SK-N-MC (cell line): ENCODE measurements at regions not wholly inside any gene's neighbourhood (a gene's known extent, or its start where the extent isn't known, plus 50 kb on each side); places are given as distances from the start of the nearest gene placed in this dataset.

Experiments used
- DNase-seq: peaks from one replicate; pipeline ENCODE4 v3.0.0-alpha.2; 2011; ENCODE audit warnings: low read depth, low spot score
- H3K27ac ChIP-seq: fragments of 200-600 bp; sonication (generic); 2 replicates; pipeline ENCODE4 v1.5.1; 2016; ENCODE audit warnings: mixed run types
- H3K36me3 ChIP-seq: fragments of 200-600 bp; sonication (generic); 2 replicates; pipeline ENCODE4 v1.6.1; 2017; ENCODE audit warnings: antibody characterized with exemption, low read length, mixed read lengths; ENCODE audit not compliant: insufficient read depth
- H3K4me3 ChIP-seq: fragments of 200-600 bp; sonication (generic); 2 replicates; pipeline ENCODE4 v1.5.1; 2016
- H3K9ac ChIP-seq: fragments of 200-600 bp; sonication (generic); 2 replicates; pipeline ENCODE4 v1.8.0; 2017; ENCODE audit warnings: mixed run types, mixed read lengths; ENCODE audit not compliant: insufficient read length
- H3K9me3 ChIP-seq: fragments of 200-600 bp; sonication (generic); 2 replicates; pipeline ENCODE4 v1.6.1; 2017; ENCODE audit warnings: low read depth, mild to moderate bottlenecking, antibody characterized with exemption, low read length, moderate library complexity, mixed read lengths
- EZH2 ChIP-seq: fragments of 200-600 bp; sonication (generic); IDR thresholded peaks from one replicate; pipeline ENCODE4 v1.6.1; 2017; ENCODE audit warnings: antibody characterized with exemption
- FOXP2 ChIP-seq: optimal IDR thresholded peaks from 2 replicates; pipeline ENCODE3; 2011; ENCODE audit warnings: mild to moderate bottlenecking, moderate library complexity; ENCODE audit not compliant: insufficient read depth; ENCODE audit errors: extremely low read length, control extremely low read depth
- POLR2AphosphoS5 ChIP-seq: IDR thresholded peaks from 2 replicates; pipeline ENCODE4 v1.6.1; 2012; ENCODE audit warnings: mild to moderate bottlenecking, low read depth, low read length, borderline replicate concordance

GRCh38 chr18:73645160-73645715, 502.4 kb downstream of the FBXO15 start:
- DNase-seq, result no peak
- no peak overlapping the region for H3K27ac ChIP-seq
- TF ChIP-seq EZH2 (no peak), FOXP2 (no peak), POLR2AphosphoS5 (no peak)
- no peaks in the 10 kb centered on the region for H3K36me3 ChIP-seq
- H3K9me3 ChIP-seq, result no peaks in the 10 kb centered on the region
- H3K9ac ChIP-seq, result no peak overlapping the region
- H3K4me3 ChIP-seq, result no peak overlapping the region

- no peaks in the 10 kb centered on the region for H3K36me3 ChIP-seq
- H3K9ac ChIP-seq, result no peak overlapping the region
- no peak overlapping the region for H3K4me3 ChIP-seq
- no peak for DNase-seq
- no peak overlapping the region for H3K27ac ChIP-seq
- H3K9me3 ChIP-seq, result no peaks in the 10 kb centered on the region
- TF ChIP-seq EZH2, result no peak
- no peak for TF ChIP-seq POLR2AphosphoS5
- no peak for TF ChIP-seq FOXP2
Measured at GRCh38 chr18:73639788-73640187, 507.8 kb downstream of the FBXO15 start.

- TF ChIP-seq EZH2, result no peak
- no peak for TF ChIP-seq POLR2AphosphoS5
- Histone ChIP-seq H3K9me3 (no peaks in the 10 kb centered on the region), H3K4me3 (no peak overlapping the region), H3K36me3 (no peaks in the 10 kb centered on the region), H3K9ac (no peak overlapping the region), H3K27ac (no peak overlapping the region)
- DNase-seq, result peak; percentile 42
Measured at GRCh38 chr18:73638709-73639108, 508.9 kb downstream of the FBXO15 start.

GRCh38 chr18:73636355-73636754, 511.3 kb downstream of the FBXO15 start:
- Histone ChIP-seq H3K4me3 (no peak overlapping the region), H3K9me3 (no peaks in the 10 kb centered on the region), H3K36me3 (no peaks in the 10 kb centered on the region), H3K9ac (no peak overlapping the region), H3K27ac (no peak overlapping the region)
- DNase-seq, result no peak
- no peak for TF ChIP-seq POLR2AphosphoS5
- TF ChIP-seq EZH2, result no peak
- no peak for TF ChIP-seq FOXP2

GRCh38 chr18:73626859-73627258, 520.8 kb downstream of the FBXO15 start:
- Histone ChIP-seq H3K9me3 (no peaks in the 10 kb centered on the region), H3K9ac (no peak overlapping the region), H3K36me3 (no peaks in the 10 kb centered on the region), H3K4me3 (no peak overlapping the region), H3K27ac (no peak overlapping the region)
- TF ChIP-seq FOXP2 (no peak), POLR2AphosphoS5 (no peak)
- no peak for DNase-seq

GRCh38 chr18:73626221-73626620, 521.4 kb downstream of the FBXO15 start:
- Histone ChIP-seq H3K9me3 (no peaks in the 10 kb centered on the region), H3K36me3 (no peaks in the 10 kb centered on the region), H3K27ac (no peak overlapping the region), H3K9ac (no peak overlapping the region), H3K4me3 (no peak overlapping the region)
- TF ChIP-seq FOXP2, result no peak
- no peak for TF ChIP-seq EZH2
- no peak for TF ChIP-seq POLR2AphosphoS5
- DNase-seq, result no peak

GRCh38 chr18:73621091-73621490, 526.5 kb downstream of the FBXO15 start:
- Histone ChIP-seq H3K4me3 (no peak overlapping the region), H3K27ac (no peak overlapping the region), H3K9ac (no peak overlapping the region), H3K36me3 (no peaks in the 10 kb centered on the region), H3K9me3 (no peaks in the 10 kb centered on the region)
- DNase-seq, result no peak
- TF ChIP-seq FOXP2, result no peak
- TF ChIP-seq EZH2, result no peak
- TF ChIP-seq POLR2AphosphoS5, result no peak

- Histone ChIP-seq H3K27ac (no peak overlapping the region), H3K36me3 (no peaks in the 10 kb centered on the region), H3K9me3 (no peaks in the 10 kb centered on the region), H3K4me3 (no peak overlapping the region), H3K9ac (no peak overlapping the region)
- TF ChIP-seq FOXP2 (no peak), POLR2AphosphoS5 (no peak), EZH2 (no peak)
- no peak for DNase-seq
Measured at GRCh38 chr18:73617981-73618380, 529.7 kb downstream of the FBXO15 start.

GRCh38 chr18:73615506-73615905, 532.1 kb downstream of the FBXO15 start:
- DNase-seq, result no peak
- no peaks in the 10 kb centered on the region for H3K9me3 ChIP-seq
- H3K9ac ChIP-seq, result no peak overlapping the region
- no peak overlapping the region for H3K27ac ChIP-seq
- no peaks in the 10 kb centered on the region for H3K36me3 ChIP-seq
- no peak overlapping the region for H3K4me3 ChIP-seq
- no peak for TF ChIP-seq FOXP2
- TF ChIP-seq POLR2AphosphoS5, result no peak
- no peak for TF ChIP-seq EZH2
